ENCODE measurements at regions not wholly inside any gene's neighbourhood (a gene's known extent, or its start where the extent isn't known, plus 50 kb on each side); places are given as distances from the start of the nearest gene placed in this dataset.

DNA sequence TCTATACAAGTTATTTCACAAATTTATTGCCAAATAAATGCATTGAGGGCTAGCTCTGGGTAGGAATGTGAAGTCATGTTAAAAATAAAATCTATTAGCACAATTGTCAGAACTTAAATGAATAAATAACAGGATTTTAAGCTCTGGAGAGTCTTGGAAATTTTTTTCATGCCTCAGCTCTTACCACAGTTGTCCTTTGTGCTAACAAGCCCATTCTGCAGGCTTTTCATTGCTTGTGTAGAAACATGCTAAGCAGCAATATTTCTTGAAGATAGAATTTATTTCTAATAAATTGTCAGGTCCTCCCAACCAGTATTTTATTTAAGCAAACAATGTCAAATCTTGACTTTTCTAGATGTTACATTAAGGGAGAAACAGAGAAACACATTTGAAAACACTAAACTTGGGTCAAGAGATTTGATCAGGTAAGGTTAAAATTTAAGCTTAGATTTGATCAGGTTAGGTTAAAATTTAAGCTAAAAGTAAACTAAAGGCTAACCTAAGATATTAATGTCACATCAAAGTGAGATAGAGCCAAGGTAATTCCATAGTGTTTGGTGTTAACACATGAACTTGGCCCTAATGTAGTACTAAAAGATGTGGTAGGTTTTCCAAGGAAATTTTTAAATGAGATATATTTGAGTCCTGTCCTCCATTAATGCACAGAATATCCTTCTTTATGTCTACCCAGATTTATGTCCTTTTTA is 179.1 kb upstream of the IL1RAPL1 start:
- ChIA-PET POLR2A (no interaction called here), CTCF (no interaction called here)
- Mint-ChIP-seq H3K27me3 (ENCODE audit: low read depth) (no peaks in the 10 kb centered on the region; the same call in 1 of the 2 replicates), H3K4me1 (no peaks in the 10 kb centered on the region), H3K9me3 (peaks cover 15% of the 10 kb centered on the region), H3K4me3 (no peak overlapping the region), H3K36me3 (peaks cover 7% of the 10 kb centered on the region), H3K27ac (no peak overlapping the region)
- DNase-seq (ENCODE audit: low spot score): no peak
- TF ChIP-seq ZNF232 (CRISPR knock-in tag; IDR thresholded peaks at IDR 0.05) (no peak), MYBL2 (CRISPR knock-in tag; IDR thresholded peaks at IDR 0.05) (no peak), FOXP1 (CRISPR knock-in tag; IDR thresholded peaks at IDR 0.05; ENCODE audit: borderline replicate concordance) (no peak), ETV6 (CRISPR knock-in tag; IDR thresholded peaks at IDR 0.05) (no peak), FOXJ3 (CRISPR knock-in tag; IDR thresholded peaks at IDR 0.05; ENCODE audit: borderline replicate concordance) (no peak), JUN (CRISPR knock-in tag; IDR thresholded peaks at IDR 0.05) (no peak), ZNF138 (CRISPR knock-in tag; conservative IDR thresholded peaks at IDR 0.05) (no peak)
- TF ChIP-seq, protein P1, sequence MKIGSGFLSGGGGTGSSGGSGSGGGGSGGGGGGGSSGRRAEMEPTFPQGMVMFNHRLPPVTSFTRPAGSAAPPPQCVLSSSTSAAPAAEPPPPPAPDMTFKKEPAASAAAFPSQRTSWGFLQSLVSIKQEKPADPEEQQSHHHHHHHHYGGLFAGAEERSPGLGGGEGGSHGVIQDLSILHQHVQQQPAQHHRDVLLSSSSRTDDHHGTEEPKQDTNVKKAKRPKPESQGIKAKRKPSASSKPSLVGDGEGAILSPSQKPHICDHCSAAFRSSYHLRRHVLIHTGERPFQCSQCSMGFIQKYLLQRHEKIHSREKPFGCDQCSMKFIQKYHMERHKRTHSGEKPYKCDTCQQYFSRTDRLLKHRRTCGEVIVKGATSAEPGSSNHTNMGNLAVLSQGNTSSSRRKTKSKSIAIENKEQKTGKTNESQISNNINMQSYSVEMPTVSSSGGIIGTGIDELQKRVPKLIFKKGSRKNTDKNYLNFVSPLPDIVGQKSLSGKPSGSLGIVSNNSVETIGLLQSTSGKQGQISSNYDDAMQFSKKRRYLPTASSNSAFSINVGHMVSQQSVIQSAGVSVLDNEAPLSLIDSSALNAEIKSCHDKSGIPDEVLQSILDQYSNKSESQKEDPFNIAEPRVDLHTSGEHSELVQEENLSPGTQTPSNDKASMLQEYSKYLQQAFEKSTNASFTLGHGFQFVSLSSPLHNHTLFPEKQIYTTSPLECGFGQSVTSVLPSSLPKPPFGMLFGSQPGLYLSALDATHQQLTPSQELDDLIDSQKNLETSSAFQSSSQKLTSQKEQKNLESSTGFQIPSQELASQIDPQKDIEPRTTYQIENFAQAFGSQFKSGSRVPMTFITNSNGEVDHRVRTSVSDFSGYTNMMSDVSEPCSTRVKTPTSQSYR (CRISPR knock-in tag; IDR thresholded peaks at IDR 0.05): no peak
- TF ChIP-seq, protein P2, sequence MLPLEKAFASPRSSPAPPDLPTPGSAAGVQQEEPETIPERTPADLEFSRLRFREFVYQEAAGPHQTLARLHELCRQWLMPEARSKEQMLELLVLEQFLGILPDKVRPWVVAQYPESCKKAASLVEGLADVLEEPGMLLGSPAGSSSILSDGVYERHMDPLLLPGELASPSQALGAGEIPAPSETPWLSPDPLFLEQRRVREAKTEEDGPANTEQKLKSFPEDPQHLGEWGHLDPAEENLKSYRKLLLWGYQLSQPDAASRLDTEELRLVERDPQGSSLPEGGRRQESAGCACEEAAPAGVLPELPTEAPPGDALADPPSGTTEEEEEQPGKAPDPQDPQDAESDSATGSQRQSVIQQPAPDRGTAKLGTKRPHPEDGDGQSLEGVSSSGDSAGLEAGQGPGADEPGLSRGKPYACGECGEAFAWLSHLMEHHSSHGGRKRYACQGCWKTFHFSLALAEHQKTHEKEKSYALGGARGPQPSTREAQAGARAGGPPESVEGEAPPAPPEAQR (CRISPR knock-in tag; IDR thresholded peaks at IDR 0.05): no peak
- TF ChIP-seq, protein P3, sequence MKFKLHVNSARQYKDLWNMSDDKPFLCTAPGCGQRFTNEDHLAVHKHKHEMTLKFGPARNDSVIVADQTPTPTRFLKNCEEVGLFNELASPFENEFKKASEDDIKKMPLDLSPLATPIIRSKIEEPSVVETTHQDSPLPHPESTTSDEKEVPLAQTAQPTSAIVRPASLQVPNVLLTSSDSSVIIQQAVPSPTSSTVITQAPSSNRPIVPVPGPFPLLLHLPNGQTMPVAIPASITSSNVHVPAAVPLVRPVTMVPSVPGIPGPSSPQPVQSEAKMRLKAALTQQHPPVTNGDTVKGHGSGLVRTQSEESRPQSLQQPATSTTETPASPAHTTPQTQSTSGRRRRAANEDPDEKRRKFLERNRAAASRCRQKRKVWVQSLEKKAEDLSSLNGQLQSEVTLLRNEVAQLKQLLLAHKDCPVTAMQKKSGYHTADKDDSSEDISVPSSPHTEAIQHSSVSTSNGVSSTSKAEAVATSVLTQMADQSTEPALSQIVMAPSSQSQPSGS (CRISPR knock-in tag; IDR thresholded peaks at IDR 0.05; ENCODE audit: borderline replicate concordance, low read depth): no peak
- ATAC-seq: no peak

DNA sequence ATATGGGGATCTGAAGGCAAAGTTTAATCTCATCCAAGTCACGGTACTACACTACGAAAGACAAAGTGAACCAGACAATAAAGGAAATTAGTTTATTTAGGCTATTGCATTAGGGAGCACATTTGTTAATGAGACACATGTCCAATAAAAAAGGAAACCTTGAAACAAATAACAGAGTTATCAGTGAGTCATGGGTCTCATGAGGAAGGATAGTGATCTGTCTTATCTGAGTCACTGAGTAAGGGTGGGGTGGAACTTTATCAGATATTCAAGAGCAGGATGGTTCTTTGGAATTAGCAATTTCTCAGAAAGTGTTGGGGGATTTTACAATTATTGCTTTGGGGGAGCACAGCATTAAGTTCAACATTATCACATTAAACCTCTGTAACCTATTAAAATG is 188.9 kb upstream of the IL1RAPL1 start:
- Mint-ChIP-seq H3K36me3 (no peaks in the 10 kb centered on the region), H3K4me1 (no peaks in the 10 kb centered on the region), H3K27me3 (ENCODE audit: low read depth) (no peaks in the 10 kb centered on the region), H3K4me3 (no peak overlapping the region), H3K9me3 (no peaks in the 10 kb centered on the region), H3K27ac (no peak overlapping the region)
- POLR2A ChIA-PET: no interaction called here
- ATAC-seq (no peak), DNase-seq (ENCODE audit: low spot score) (no peak)
- CTCF ChIA-PET: no interaction called here
- TF ChIP-seq SOX15 (CRISPR knock-in tag; IDR thresholded peaks at IDR 0.05) (no peak), GABPB1 (CRISPR knock-in tag; IDR thresholded peaks at IDR 0.05) (no peak), CREM (CRISPR knock-in tag; IDR thresholded peaks at IDR 0.05) (no peak), KAT7 (CRISPR knock-in tag; IDR thresholded peaks at IDR 0.05; ENCODE audit: borderline replicate concordance) (no peak), JUN (CRISPR knock-in tag; IDR thresholded peaks at IDR 0.05) (no peak), CREB1 (CRISPR knock-in tag; IDR thresholded peaks at IDR 0.05) (no peak), FOXK1 (CRISPR knock-in tag; IDR thresholded peaks at IDR 0.05) (no peak), ZNF121 (CRISPR knock-in tag; IDR thresholded peaks at IDR 0.05) (no peak), ESRRA (CRISPR knock-in tag; IDR thresholded peaks at IDR 0.05; ENCODE audit: borderline replicate concordance) (no peak)
- TF ChIP-seq, protein P1 (CRISPR knock-in tag; IDR thresholded peaks at IDR 0.05): no peak
- TF ChIP-seq, protein P4, sequence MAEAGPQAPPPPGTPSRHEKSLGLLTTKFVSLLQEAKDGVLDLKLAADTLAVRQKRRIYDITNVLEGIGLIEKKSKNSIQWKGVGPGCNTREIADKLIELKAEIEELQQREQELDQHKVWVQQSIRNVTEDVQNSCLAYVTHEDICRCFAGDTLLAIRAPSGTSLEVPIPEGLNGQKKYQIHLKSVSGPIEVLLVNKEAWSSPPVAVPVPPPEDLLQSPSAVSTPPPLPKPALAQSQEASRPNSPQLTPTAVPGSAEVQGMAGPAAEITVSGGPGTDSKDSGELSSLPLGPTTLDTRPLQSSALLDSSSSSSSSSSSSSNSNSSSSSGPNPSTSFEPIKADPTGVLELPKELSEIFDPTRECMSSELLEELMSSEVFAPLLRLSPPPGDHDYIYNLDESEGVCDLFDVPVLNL (CRISPR knock-in tag; IDR thresholded peaks at IDR 0.05; ENCODE audit: borderline replicate concordance, low read depth): no peak
- TF ChIP-seq, protein P5, sequence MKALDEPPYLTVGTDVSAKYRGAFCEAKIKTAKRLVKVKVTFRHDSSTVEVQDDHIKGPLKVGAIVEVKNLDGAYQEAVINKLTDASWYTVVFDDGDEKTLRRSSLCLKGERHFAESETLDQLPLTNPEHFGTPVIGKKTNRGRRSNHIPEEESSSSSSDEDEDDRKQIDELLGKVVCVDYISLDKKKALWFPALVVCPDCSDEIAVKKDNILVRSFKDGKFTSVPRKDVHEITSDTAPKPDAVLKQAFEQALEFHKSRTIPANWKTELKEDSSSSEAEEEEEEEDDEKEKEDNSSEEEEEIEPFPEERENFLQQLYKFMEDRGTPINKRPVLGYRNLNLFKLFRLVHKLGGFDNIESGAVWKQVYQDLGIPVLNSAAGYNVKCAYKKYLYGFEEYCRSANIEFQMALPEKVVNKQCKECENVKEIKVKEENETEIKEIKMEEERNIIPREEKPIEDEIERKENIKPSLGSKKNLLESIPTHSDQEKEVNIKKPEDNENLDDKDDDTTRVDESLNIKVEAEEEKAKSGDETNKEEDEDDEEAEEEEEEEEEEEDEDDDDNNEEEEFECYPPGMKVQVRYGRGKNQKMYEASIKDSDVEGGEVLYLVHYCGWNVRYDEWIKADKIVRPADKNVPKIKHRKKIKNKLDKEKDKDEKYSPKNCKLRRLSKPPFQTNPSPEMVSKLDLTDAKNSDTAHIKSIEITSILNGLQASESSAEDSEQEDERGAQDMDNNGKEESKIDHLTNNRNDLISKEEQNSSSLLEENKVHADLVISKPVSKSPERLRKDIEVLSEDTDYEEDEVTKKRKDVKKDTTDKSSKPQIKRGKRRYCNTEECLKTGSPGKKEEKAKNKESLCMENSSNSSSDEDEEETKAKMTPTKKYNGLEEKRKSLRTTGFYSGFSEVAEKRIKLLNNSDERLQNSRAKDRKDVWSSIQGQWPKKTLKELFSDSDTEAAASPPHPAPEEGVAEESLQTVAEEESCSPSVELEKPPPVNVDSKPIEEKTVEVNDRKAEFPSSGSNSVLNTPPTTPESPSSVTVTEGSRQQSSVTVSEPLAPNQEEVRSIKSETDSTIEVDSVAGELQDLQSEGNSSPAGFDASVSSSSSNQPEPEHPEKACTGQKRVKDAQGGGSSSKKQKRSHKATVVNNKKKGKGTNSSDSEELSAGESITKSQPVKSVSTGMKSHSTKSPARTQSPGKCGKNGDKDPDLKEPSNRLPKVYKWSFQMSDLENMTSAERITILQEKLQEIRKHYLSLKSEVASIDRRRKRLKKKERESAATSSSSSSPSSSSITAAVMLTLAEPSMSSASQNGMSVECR (CRISPR knock-in tag; IDR thresholded peaks at IDR 0.05; ENCODE audit: borderline replicate concordance): no peak
